ENCODE measurements at regions not wholly inside any gene's neighbourhood (a gene's known extent, or its start where the extent isn't known, plus 50 kb on each side); places are given as distances from the start of the nearest gene placed in this dataset.
"Not testable (repeated sequence)": the region's sequence is repeated elsewhere in the genome, so short reads cannot be mapped to it uniquely, and the experiment has no call there.

GRCh38 chr13:111692028-111692427, 371.6 kb downstream of the TEX29 start:
- intact Hi-C loops (cut with DNase I); ATAC-seq; DNase-seq (ENCODE audit: missing footprints): not testable (repeated sequence)

GRCh38 chr13:111696121-111696520, 370.8 kb upstream of the SOX1 start:
- DNase-seq (ENCODE audit: missing footprints); intact Hi-C loops (cut with DNase I); ATAC-seq: not testable (repeated sequence)

- DNase-seq (ENCODE audit: missing footprints); intact Hi-C loops (cut with DNase I); ATAC-seq: not testable (repeated sequence)
Observed at GRCh38 chr13:111702059-111702458, 364.9 kb upstream of the SOX1 start.
